ENCODE measurements at regions not wholly inside any gene's neighbourhood (a gene's known extent, or its start where the extent isn't known, plus 50 kb on each side); places are given as distances from the start of the nearest gene placed in this dataset.
"Not testable (repeated sequence)": the region's sequence is repeated elsewhere in the genome, so short reads cannot be mapped to it uniquely, and the experiment has no call there.

- no peak for DNase-seq (ENCODE audit: low spot score)
Measured at GRCh38 chr4:188737251-188738002, 598.2 kb downstream of the TRIML1 start.

GRCh38 chr4:188738290-188738689 lies 599.0 kb downstream of the TRIML1 start:
- not testable (repeated sequence) for DNase-seq (ENCODE audit: low spot score)

DNA sequence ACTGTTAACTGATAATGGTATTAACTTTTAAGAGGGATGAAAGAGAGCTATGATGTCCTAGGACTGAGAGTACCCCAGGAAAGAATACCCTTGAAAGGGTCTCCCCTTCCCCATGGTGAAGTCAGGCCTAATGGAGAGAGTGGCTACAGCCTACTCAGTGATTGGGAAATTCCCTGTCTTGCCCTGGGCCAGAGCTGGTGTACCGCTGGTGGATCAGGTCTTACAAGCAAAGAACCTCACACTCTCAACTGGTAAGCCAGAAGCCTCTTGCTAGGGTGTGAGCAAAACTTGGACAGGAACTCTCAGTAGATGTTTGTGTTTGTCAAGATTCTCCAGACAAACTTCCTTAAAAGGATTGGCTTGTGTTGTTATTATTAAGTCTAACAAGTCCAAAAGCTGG lies 600.9 kb downstream of the TRIML1 start:
- DNase-seq (ENCODE audit: low spot score), result not testable (repeated sequence)

- not testable (repeated sequence) for DNase-seq (ENCODE audit: low spot score)
Measured at GRCh38 chr4:188740791-188741190, 601.5 kb downstream of the TRIML1 start.

GRCh38 chr4:188754372-188755002 lies 615.2 kb downstream of the TRIML1 start:
- no peak for DNase-seq (ENCODE audit: low spot score)

DNA sequence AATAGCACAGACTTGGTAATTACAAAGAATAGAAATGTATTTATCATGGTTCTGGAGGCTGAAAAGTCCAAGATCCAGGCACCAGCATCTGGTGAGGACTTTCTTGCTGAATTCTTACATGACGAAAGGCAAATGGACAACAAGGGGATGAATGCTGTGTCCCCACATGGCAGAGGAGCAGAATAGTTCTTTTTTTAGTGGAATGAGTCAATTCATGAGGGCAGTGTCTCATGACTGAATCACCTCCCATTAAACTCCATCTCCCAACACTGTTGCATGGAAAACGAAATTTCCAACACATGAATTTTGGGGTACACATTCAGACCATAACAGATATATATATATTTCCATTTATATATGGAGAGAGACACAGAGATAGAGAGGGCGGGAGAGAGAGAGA lies 628.3 kb downstream of the TRIML1 start:
- no peak for DNase-seq (ENCODE audit: low spot score)

DNA sequence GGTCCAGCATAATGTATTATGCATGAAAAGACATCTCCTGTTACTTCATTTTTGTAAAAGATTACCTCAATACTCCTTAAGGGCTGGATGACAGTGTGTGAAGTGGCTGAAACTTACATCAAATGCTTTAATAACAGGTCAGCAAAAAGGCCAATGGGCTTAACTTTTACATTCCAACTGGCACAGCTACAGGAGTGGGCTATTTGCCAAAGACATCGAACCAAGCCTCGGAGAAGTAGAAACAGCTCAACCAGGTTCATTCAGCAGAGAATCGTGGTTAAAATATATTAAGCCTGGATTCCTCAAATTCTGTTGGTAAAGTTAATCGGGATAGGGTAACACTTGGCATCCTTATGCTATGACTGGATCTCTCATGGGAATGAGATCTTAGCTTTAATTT lies 639.7 kb downstream of the TRIML1 start:
- no peak for DNase-seq (ENCODE audit: low spot score)

GRCh38 chr4:188779581-188779980 lies 640.3 kb downstream of the TRIML1 start:
- no peak for DNase-seq (ENCODE audit: low spot score)

DNA sequence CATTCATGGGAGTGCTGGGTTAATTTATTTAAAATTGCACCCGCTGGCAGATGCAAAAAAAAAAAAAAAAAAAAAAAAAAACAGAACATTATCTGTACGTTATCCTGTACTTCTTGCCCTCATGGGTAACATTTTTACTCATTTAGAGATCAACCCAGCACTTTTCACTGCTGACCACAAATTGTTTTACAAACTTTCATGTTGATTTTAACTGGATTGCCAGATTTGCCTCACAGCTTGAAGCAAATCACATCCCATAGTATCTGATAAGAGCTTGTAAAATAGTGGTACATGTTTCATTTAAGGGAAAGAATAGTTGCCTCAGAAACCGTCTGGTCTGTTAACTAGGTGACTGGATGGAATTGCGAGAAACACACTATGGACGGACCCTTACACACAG lies 640.8 kb downstream of the TRIML1 start:
- no peak for DNase-seq (ENCODE audit: low spot score)

DNA sequence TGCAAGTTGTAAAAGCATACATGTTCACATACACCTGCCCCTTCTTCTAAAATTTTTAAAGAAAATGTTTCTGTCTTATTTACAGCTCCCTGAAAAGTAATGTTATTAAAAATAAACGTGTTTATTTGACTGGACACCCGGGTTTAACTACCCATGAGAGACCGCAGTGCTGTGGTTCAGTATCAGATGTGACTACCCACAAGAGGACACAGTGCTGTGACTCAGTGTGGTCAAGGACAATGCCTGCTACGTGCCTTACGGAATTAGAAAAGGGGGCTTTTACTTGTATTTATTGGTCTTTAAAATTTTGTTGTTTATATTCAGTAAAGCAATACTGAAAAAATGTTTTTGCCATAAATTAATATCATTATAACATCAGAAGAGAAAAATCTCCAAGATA lies 641.4 kb downstream of the TRIML1 start:
- no peak for DNase-seq (ENCODE audit: low spot score)

GRCh38 chr4:188781655-188782054 lies 642.4 kb downstream of the TRIML1 start:
- no peak for DNase-seq (ENCODE audit: low spot score)

DNA sequence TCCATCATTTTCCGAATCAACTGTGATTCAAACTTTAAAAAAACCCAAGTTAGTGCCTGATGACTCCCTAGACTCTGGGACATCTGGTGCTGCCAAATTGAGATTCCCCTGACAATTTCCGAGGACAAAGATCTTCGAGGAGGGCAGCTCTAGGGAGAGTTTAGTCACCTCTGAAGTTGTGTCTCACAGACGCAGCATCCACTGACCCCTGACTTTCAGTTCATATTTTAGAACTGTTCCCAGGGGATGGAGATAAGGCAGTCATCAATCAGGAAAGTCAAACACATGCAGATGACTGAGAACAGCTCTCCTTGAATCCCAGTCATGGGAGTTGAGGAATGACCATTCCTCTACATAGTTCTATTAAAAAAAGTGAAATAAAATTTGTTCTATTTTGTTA lies 643.9 kb downstream of the TRIML1 start:
- DNase-seq (ENCODE audit: low spot score), result no peak

DNA sequence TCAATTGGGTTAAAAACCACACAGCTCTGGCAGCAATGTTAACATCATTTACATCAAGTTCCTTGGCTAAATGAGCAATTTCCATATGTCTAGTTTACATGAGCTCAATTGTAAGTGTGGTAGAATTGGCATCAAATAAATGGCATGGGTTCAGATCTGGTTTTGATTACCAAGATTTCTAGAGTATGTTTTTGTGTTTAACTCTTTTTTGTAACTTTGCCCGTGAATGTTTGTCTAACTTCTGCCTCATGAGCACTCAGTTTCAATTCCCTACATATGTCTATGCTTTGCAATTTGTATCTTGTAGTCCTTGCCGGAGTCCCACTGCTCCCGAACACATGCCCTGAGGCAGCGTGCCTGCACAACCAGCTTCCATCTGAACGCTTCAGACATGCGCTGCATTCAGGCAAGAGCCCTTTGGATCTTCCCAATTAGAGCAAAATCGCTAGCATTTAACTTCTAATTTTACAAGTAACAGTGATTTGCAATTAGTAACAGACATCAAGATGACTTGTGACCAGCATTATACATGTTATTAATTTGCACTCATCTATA lies 644.4 kb downstream of the TRIML1 start:
- DNase-seq (ENCODE audit: low spot score), result no peak

- not testable (repeated sequence) for DNase-seq (ENCODE audit: low spot score)
Measured at GRCh38 chr4:188796600-188796999, 657.4 kb downstream of the TRIML1 start.

DNA sequence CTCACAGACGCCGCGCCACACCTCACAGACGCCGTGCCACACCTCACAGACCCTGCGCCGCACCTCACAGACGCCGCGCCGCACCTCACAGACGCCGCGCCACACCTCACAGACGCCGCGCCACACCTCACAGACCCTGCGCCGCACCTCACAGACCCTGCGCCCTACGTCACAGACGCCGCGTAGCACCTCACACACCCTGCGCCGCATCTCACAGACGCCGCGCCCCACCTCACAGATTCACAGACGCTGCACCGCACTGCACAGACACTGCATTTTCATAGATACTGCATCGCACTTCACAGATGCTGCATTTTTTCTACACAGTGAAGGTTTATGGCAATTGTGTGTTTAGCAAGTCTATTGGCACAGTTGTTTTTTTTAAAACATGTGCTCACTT lies 657.8 kb downstream of the TRIML1 start:
- DNase-seq (ENCODE audit: low spot score), result not testable (repeated sequence)

- no peak for DNase-seq (ENCODE audit: low spot score)
Measured at GRCh38 chr4:188804861-188805260, 665.6 kb downstream of the TRIML1 start.

DNA sequence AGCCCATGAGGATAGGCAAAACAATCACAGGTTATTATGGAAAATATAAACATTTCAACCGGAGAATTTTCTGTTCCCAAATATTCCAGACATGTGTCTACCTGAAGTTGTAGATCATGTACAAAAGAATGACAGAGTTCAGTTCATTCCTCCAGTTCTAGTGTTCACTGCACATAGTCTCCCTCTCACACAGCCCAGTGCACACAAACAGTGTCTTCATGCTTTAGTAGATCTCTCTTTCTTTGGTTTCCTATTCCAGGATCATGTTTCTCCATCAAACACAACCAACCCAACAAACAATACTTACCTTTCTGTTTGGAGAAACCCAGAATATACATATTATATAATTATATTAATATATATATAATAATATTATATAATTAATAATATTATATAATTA lies 671.9 kb downstream of the TRIML1 start:
- no peak for DNase-seq (ENCODE audit: low spot score)

DNA sequence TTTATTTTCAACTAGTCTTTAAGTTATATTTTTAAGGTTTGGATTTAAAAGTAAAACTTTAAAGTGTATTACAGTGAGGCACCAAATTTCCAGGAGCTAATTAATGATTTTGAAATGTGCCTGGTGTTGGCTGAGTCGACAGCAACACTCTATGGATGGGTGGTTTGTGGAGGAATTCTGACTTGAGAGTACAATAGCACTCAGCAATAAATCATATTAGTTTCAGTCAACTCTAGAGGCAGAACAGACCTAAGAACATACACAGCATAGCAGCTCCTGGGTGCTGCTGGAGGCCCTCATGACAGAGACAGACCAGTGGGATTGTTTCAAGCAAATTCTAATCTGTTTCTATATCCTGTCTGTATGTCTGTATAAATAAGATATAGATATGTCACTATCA lies 673.4 kb downstream of the TRIML1 start:
- no peak for DNase-seq (ENCODE audit: low spot score)

DNA sequence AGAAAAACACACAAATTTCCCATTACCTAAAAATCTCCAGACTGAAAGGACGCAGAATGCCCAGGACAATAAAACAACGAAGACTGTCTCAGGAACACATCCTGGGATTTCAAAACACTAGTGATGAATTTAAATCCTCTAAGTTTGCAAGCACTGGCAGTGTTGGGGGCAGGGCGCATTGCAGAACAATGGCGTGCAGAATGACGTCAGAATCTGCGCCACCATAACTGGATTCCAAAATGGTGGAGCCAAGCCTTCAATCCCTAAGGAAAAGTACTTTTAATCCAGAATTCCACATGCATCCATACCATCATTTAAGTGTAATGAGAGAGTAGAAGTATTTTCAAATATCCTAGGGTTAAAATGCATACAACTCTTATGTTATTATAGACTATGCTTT lies 679.1 kb downstream of the TRIML1 start:
- DNase-seq (ENCODE audit: low spot score), result no peak

- DNase-seq (ENCODE audit: low spot score), result no peak
Measured at GRCh38 chr4:188819233-188819632, 680.0 kb downstream of the TRIML1 start.

DNA sequence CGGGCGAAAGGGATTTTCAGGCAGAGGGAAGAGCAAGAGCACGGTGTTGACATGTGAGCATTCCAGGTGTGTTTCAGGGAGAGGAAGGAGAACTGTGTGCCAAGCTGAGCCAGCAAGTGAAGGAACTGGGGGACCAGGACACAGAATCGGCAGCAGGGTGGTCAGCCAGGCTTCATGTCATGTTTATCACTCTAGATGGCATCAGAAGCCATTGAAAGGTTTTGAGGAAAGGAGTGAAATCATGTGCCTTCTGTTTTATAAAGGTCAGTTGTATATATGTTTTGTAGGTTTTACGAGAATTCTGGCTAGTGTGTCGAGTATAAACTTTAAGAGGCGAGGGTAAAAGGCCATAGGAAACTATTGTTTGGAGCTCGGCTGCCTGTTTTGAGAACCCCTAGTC lies 682.3 kb downstream of the TRIML1 start:
- no peak for DNase-seq (ENCODE audit: low spot score)

DNA sequence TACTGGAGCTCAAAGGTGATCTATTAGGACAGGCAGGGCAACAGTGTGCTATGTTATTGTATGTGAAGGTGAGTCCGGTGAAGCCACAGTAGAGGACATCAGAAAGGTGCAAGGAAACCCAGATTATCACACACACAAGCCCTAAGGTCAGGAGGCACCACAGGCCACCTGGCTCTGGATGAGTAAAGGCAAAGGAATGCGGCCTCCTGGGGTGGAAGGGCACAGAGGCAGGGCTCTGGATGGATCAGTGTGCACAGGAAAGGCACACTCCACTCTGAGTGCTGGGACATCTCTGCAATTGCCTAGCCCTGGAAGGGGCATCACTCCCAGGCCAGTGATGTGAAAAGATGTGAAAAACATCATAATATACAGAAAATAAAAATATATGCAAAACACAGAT lies 683.5 kb downstream of the TRIML1 start:
- DNase-seq (ENCODE audit: low spot score), result no peak

DNA sequence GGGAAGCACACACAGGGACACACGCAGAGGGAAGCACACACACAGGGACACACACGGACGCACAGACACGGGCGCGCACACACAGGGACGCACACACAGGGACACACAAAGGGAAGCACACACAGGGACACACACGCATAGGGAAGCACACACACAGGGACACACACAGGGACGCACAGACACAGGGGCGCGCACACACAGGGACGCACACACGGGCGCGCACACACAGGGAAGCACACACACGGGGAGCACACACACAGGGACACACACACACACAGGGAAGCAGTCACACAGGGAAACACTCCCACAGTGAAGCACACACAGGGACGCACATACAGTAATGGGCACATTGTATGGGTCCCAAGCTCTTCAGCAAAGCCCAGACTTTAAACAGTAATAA lies 685.3 kb downstream of the TRIML1 start:
- no peak for DNase-seq (ENCODE audit: low spot score)

- DNase-seq (ENCODE audit: low spot score), result no peak
Measured at GRCh38 chr4:188826393-188826792, 687.2 kb downstream of the TRIML1 start.
